ENCODE measurements at regions not wholly inside any gene's neighbourhood (a gene's known extent, or its start where the extent isn't known, plus 50 kb on each side); places are given as distances from the start of the nearest gene placed in this dataset.
"Not testable (repeated sequence)": the region's sequence is repeated elsewhere in the genome, so short reads cannot be mapped to it uniquely, and the experiment has no call there.

- intact Hi-C loops (cut with micrococcal nuclease) (no loop called here), dilution Hi-C loops (cut with MboI; ENCODE audit: extremely low pct_ligation_motif_present, low sequenced_read_pairs) (loop anchor here (10.0 kb wide), 1 partner anchor 49 kb away; no protein-coding TSS in a partner anchor)
- FAIRE-seq = no peak
These were observed 202.0 kb downstream of the SHQ1 start for GRCh38 chr3:72646263-72646662.

GRCh38 chr3:72643635-72644034 is 204.6 kb downstream of the SHQ1 start:
- H3K4me1 ChIP-seq (ENCODE audit: control insufficient read depth, extremely low read depth, insufficient read depth, low read length); H4K20me1 ChIP-seq (replicated peaks; ENCODE audit: control insufficient read depth, extremely low read depth, insufficient read depth, low read length); H3K27ac ChIP-seq (ENCODE audit: insufficient read depth, low read depth, low read length); H3K9ac ChIP-seq (replicated peaks; ENCODE audit: extremely low read depth, insufficient read depth, low read length); H3K27me3 ChIP-seq (ENCODE audit: control insufficient read depth in 2 of 2, insufficient read depth in 2 of 2, low read length in 2 of 2); H3K36me3 ChIP-seq (ENCODE audit: control insufficient read depth in 2 of 2, extremely low read depth in 1 of 2, insufficient read depth in 2 of 2, low read length in 2 of 2); H3K9me3 ChIP-seq (replicated peaks; ENCODE audit: control insufficient read depth, insufficient read depth, low read length); FAIRE-seq; H3K4me3 ChIP-seq (replicated peaks in 1 of 3; ENCODE audit: insufficient read depth in 1 of 3, low read depth in 1 of 3, low read length in 3 of 3); POLR2A ChIA-PET; DNase-seq (ENCODE audit: low read depth, low spot score); H3K79me2 ChIP-seq (ENCODE audit: control insufficient read depth, insufficient read depth, low read length); H3K4me2 ChIP-seq (ENCODE audit: insufficient read depth, low read length); intact Hi-C loops (cut with micrococcal nuclease); BruUV-seq (replicated peaks); H2AFZ ChIP-seq (ENCODE audit: low read depth, low read length); H3K9me1 ChIP-seq (replicated peaks; ENCODE audit: control insufficient read depth, extremely low read depth, insufficient read depth, low read length): not testable (repeated sequence)
- CTCF ChIA-PET = interaction anchor here (1.0 kb wide), 1 partner anchor 22 kb away, joined by 4 read pairs; no protein-coding TSS in a partner anchor
- dilution Hi-C loops (cut with MboI; ENCODE audit: extremely low pct_ligation_motif_present, low sequenced_read_pairs) = loop anchor here (10.0 kb wide), 1 partner anchor 51 kb away; no protein-coding TSS in a partner anchor

More at GRCh38 chr3:72646263-72646662, 202.0 kb downstream of the SHQ1 start:
- no peak overlapping the region for H3K27ac ChIP-seq (ENCODE audit: insufficient read depth, low read depth, low read length)
- no peaks in the 10 kb centered on the region for H3K27me3 ChIP-seq (ENCODE audit: control insufficient read depth in 2 of 2, insufficient read depth in 2 of 2, low read length in 2 of 2)
- H3K79me2 ChIP-seq (ENCODE audit: control insufficient read depth, insufficient read depth, low read length) = no peaks in the 10 kb centered on the region
- CTCF ChIA-PET = interaction anchor here (1.2 to 1.6 kb wide), 2 partner anchors 10 to 11 kb away, joined by 3 read pairs; no protein-coding TSS in a partner anchor
- DNase-seq (ENCODE audit: low read depth, low spot score) = no peak
- BruUV-seq (replicated peaks) = no TSS peak
- H4K20me1 ChIP-seq (replicated peaks; ENCODE audit: control insufficient read depth, extremely low read depth, insufficient read depth, low read length) = no peaks in the 10 kb centered on the region
- POLR2A ChIA-PET = no interaction called here
- no peak for TF ChIP-seq POLR2A (IDR thresholded peaks at IDR 0.05; ENCODE audit: low read depth, low read length)
- TF ChIP-seq GATA2 (IDR thresholded peaks at IDR 0.05; ENCODE audit: insufficient read depth, insufficient read length, low read depth, low read length) = no peak
- TF ChIP-seq CTCF (IDR thresholded peaks at IDR 0.05; ENCODE audit: extremely low read depth in 1 of 2, insufficient read depth in 1 of 2, low read depth in 1 of 2, low read length in 2 of 2) = no peak
- no peak for TF ChIP-seq MAX (IDR thresholded peaks at IDR 0.05; ENCODE audit: insufficient read depth, insufficient read length)
- TF ChIP-seq MYC (IDR thresholded peaks at IDR 0.05; ENCODE audit: low read depth, low read length) = no peak
- TF ChIP-seq EZH2 (IDR thresholded peaks at IDR 0.05; ENCODE audit: borderline replicate concordance, low read depth, low read length, severe bottlenecking) = no peak
- H3K9ac ChIP-seq (replicated peaks; ENCODE audit: extremely low read depth, insufficient read depth, low read length) = no peak overlapping the region
- H3K4me1 ChIP-seq (ENCODE audit: control insufficient read depth, extremely low read depth, insufficient read depth, low read length) = no peaks in the 10 kb centered on the region
- no peak overlapping the region for H3K4me2 ChIP-seq (ENCODE audit: insufficient read depth, low read length)
- H3K9me3 ChIP-seq (replicated peaks; ENCODE audit: control insufficient read depth, insufficient read depth, low read length) = no peaks in the 10 kb centered on the region
- no peaks in the 10 kb centered on the region for H3K36me3 ChIP-seq (ENCODE audit: control insufficient read depth in 2 of 2, extremely low read depth in 1 of 2, insufficient read depth in 2 of 2, low read length in 2 of 2)
- no peaks in the 10 kb centered on the region for H3K9me1 ChIP-seq (replicated peaks; ENCODE audit: control insufficient read depth, extremely low read depth, insufficient read depth, low read length)
- no peak overlapping the region for H3K4me3 ChIP-seq (replicated peaks in 1 of 3; ENCODE audit: insufficient read depth in 1 of 3, low read depth in 1 of 3, low read length in 3 of 3)
- H2AFZ ChIP-seq (ENCODE audit: low read depth, low read length) = no peak overlapping the region

All from endothelial cell of umbilical vein (primary cell).